ENCODE measurements at regions not wholly inside any gene's neighbourhood (a gene's known extent, or its start where the extent isn't known, plus 50 kb on each side); places are given as distances from the start of the nearest gene placed in this dataset.

DNA sequence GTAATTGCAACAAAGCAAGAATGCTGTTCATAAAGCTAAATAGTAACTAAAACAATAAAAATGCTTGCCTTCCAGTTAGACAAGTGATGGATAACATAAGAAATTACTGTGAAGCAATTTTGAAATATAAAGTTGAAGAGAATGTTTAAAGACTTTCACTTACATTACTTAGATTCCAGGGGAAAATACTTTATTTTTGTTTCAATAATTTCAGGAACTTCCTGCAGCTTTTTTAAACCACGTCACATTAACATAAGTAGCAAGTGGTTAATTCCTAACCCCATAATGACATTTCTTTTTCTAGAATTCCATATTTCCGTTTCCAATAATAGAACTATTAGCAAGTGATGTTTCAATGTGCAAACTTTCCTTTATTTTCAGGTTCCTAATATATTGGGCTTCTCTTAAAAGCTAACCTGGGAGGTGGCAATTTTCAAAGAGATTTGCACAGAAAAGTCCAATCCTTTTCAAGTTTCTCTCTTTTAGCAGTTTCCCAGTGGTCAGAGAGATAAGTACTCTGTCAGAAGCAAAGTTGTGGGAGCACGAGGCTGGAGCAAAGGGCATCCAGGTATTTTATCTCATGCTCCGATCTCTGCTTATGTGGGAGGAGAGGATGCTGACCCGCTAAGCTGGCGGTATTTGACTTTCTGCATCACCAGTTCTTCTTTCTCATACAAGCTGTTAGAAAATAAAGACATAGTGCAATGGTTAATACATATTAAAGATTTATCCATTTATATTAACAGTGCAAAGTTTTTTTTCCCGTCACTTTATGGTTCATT, 1025.3 kb downstream of the EFNB2 start:
- Histone ChIP-seq H3K27me3 (ENCODE audit: low read depth) (no peaks in the 10 kb centered on the region), H3K9me3 (replicated peaks) (no peaks in the 10 kb centered on the region), H3K27ac (replicated peaks) (no peak overlapping the region), H3K4me1 (no peaks in the 10 kb centered on the region), H3K4me3 (no peak overlapping the region), H3K36me3 (no peaks in the 10 kb centered on the region)
- intact Hi-C loops (cut with micrococcal nuclease), result no loop called here
- TF ChIP-seq, protein P1, sequence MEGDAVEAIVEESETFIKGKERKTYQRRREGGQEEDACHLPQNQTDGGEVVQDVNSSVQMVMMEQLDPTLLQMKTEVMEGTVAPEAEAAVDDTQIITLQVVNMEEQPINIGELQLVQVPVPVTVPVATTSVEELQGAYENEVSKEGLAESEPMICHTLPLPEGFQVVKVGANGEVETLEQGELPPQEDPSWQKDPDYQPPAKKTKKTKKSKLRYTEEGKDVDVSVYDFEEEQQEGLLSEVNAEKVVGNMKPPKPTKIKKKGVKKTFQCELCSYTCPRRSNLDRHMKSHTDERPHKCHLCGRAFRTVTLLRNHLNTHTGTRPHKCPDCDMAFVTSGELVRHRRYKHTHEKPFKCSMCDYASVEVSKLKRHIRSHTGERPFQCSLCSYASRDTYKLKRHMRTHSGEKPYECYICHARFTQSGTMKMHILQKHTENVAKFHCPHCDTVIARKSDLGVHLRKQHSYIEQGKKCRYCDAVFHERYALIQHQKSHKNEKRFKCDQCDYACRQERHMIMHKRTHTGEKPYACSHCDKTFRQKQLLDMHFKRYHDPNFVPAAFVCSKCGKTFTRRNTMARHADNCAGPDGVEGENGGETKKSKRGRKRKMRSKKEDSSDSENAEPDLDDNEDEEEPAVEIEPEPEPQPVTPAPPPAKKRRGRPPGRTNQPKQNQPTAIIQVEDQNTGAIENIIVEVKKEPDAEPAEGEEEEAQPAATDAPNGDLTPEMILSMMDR (IDR thresholded peaks at IDR 0.05; ENCODE audit: borderline replicate concordance), result no peak
- no peak for DNase-seq

DNA sequence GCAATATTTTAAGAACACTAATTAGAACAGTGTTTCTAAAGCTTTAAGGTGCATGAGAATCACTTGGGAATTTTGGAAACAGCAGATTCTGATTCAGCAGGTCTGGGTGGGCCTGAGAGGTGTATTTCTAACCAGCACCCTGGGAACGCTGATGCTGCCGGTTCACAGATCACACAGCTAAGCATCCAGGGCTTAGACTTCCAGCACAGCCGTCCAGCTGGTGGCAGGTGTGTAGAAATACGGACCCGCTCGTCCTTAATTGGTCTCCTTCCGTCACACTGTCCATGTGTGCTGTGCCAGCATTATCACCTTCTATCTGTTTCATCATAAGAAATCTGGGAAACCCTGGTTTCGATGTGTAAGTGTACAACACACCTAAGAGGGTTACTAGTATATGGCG, 1029.0 kb downstream of the EFNB2 start:
- TF ChIP-seq, protein P1 (IDR thresholded peaks at IDR 0.05; ENCODE audit: borderline replicate concordance), result no peak
- Histone ChIP-seq H3K9me3 (replicated peaks) (no peaks in the 10 kb centered on the region), H3K27ac (replicated peaks) (no peak overlapping the region), H3K4me3 (no peak overlapping the region), H3K27me3 (ENCODE audit: low read depth) (no peaks in the 10 kb centered on the region), H3K36me3 (no peaks in the 10 kb centered on the region), H3K4me1 (no peaks in the 10 kb centered on the region)
- intact Hi-C loops (cut with micrococcal nuclease), result no loop called here
- no peak for DNase-seq

DNA sequence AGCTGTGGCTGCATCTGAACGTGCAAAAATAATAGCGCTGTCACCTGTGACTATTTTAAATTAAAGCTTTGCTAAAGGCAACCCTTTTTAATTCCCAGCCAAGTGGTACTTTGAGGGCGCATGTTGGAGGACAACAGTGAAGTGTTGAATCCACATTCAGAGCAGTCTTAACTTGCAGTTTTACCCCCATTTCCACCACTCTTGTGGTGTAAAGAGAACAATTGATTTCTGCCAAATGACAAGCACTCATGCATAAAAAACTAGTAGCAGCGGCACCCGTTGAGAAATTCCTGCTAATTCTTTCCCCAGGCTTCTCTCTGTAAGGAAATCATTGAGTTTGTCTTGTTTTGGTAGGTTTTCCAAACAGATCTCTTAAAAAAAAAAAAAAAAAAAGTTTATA, 1033.3 kb downstream of the EFNB2 start:
- Histone ChIP-seq H3K9me3 (replicated peaks) (no peaks in the 10 kb centered on the region), H3K4me3 (no peak overlapping the region), H3K27me3 (ENCODE audit: low read depth) (no peaks in the 10 kb centered on the region), H3K27ac (replicated peaks) (no peak overlapping the region), H3K36me3 (no peaks in the 10 kb centered on the region), H3K4me1 (no peaks in the 10 kb centered on the region)
- intact Hi-C loops (cut with micrococcal nuclease), result no loop called here
- TF ChIP-seq, protein P1 (IDR thresholded peaks at IDR 0.05; ENCODE audit: borderline replicate concordance), result no peak
- DNase-seq, result no peak

DNA sequence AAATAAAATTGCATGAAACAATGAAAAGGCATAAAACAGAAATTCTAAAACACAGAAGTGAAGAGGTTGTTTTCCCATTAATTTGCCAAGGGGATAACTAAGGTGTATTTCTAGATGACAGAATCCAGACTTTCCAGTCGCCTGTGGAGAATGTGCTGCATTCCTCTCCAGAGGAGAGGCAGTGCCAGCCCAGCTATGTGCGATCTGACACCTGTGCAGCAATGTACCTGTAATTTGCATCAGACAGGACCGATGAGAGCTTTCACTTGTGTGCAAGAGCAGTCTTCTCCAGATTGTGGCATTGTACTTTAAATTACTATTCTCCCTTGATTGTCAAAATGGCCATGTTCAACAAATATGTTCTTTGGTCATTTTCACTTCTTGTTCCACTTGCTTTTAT, 1037.9 kb downstream of the EFNB2 start:
- TF ChIP-seq, protein P1 (IDR thresholded peaks at IDR 0.05; ENCODE audit: borderline replicate concordance), result no peak
- no peaks in the 10 kb centered on the region for H3K4me1 ChIP-seq

DNA sequence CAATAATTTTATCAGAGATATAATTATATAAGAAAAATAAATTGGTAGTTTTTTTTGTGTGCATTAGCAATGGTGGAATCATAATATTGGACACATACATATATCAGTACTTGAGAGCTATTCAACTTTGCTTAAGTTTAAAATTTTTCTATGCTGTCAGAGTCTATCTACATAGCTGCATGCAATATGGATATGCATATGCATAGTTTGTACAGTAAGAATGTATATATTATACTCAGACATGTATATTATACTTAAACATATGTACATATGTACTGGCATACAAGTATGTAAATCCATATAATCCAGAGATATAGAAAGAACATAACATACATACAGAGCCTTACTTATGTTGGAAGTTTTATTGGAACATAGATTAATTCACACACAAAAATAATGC, 1043.2 kb downstream of the EFNB2 start:
- TF ChIP-seq, protein P1 (IDR thresholded peaks at IDR 0.05; ENCODE audit: borderline replicate concordance), result no peak
- Histone ChIP-seq H3K27ac (replicated peaks) (no peak overlapping the region), H3K27me3 (ENCODE audit: low read depth) (no peaks in the 10 kb centered on the region), H3K4me1 (no peaks in the 10 kb centered on the region), H3K36me3 (no peaks in the 10 kb centered on the region), H3K9me3 (replicated peaks) (no peaks in the 10 kb centered on the region), H3K4me3 (no peak overlapping the region)
- intact Hi-C loops (cut with micrococcal nuclease), result no loop called here
- DNase-seq, result no peak

More for the DNA sequence above, 1037.9 kb downstream of the EFNB2 start:
- no peak for DNase-seq
- intact Hi-C loops (cut with micrococcal nuclease), result no loop called here
- Histone ChIP-seq H3K27ac (replicated peaks) (no peak overlapping the region), H3K27me3 (ENCODE audit: low read depth) (no peaks in the 10 kb centered on the region), H3K9me3 (replicated peaks) (no peaks in the 10 kb centered on the region), H3K4me3 (no peak overlapping the region), H3K36me3 (no peaks in the 10 kb centered on the region)
